ENCODE measurements at regions not wholly inside any gene's neighbourhood (a gene's known extent, or its start where the extent isn't known, plus 50 kb on each side); places are given as distances from the start of the nearest gene placed in this dataset.

DNA sequence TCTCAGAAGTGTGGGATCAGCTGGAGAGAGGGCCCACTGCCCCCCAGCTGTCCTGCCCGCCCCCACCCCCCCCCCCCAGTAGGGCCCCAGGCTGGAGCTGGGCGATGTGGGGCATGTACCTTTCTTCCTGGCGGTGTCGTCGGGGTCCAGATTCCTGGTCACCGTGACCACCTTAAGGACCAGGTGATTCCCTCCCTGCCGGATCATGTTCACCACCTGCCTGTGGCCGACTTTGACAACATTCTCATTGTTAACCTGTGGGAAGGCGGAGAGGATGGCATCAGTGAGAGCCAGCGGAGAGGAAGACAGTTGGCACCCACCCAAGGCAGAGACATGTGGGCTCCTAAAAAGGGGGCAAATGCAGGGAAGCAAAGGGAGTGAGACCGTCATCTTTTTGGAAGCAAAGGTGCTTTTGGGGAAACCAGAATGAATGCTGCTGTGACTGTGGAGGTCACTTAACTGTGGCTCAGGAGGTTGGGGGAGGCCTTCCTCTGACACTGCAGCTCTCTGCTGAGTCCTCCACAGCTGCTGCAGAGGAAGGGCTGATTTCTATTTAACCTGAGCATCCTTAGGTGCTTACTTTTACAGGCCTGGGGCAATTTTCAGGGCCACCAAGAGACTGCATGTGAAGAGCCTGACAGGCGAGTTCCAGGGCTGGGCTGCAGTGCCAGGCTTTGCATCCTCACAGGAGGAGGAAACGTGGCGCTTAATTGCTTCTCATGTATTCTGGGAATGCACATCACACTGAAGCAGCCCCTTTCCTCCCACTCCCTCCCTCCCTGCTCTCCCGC lies 104.5 kb downstream of the CTTN start:
- H3K9me3 ChIP-seq, result no peaks in the 10 kb centered on the region
- no peaks in the 10 kb centered on the region for H3K4me1 ChIP-seq
- TF ChIP-seq, protein P1, sequence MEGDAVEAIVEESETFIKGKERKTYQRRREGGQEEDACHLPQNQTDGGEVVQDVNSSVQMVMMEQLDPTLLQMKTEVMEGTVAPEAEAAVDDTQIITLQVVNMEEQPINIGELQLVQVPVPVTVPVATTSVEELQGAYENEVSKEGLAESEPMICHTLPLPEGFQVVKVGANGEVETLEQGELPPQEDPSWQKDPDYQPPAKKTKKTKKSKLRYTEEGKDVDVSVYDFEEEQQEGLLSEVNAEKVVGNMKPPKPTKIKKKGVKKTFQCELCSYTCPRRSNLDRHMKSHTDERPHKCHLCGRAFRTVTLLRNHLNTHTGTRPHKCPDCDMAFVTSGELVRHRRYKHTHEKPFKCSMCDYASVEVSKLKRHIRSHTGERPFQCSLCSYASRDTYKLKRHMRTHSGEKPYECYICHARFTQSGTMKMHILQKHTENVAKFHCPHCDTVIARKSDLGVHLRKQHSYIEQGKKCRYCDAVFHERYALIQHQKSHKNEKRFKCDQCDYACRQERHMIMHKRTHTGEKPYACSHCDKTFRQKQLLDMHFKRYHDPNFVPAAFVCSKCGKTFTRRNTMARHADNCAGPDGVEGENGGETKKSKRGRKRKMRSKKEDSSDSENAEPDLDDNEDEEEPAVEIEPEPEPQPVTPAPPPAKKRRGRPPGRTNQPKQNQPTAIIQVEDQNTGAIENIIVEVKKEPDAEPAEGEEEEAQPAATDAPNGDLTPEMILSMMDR (IDR thresholded peaks at IDR 0.05), result no peak
- no peak for DNase-seq
- H3K27ac ChIP-seq, result no peak overlapping the region
- H3K36me3 ChIP-seq, result no peaks in the 10 kb centered on the region
- no peak overlapping the region for H3K4me3 ChIP-seq
- intact Hi-C loops (cut with DNase I; ENCODE audit: low total_unique reads), result no loop called here
- peaks cover 0 to 9% of the 10 kb centered on the region in 2 donors for H3K27me3 ChIP-seq

DNA sequence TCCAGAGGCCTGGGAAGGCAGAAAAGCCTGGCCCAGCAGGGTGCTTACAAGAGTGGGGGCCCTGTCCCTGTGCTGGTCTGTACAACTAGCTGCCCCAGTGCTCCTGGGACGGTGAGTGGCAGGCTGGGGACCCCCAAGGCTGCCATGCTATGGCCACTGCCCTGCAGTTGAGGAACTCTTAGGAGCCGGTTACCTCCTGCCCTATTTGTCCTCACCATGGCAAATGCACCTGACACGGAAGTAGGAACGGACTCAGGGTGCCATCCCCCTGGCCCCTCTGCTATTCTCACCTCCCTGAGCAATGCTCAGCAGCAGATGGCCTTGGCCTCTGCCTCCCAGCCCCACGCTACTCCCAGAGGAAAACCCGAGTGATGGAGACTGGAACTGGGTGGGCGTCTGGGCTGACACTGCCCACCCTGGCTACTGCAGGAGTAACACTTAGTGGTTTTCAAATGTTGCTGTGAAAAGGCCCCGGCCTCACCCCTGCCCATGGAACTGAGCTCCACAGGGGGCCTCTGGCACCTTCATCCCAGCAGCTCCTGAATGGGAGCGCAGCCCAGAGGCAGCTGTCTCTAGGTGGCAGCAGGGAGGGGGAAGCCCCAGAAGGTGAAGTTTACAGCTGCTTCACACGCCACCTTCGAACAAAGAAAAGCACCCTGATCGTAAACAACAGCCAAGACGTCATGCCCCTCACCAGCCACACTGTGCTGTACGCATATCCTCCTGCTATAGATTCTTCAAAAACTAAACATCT lies 105.3 kb downstream of the CTTN start:
- Histone ChIP-seq H3K36me3 (no peaks in the 10 kb centered on the region), H3K9me3 (no peaks in the 10 kb centered on the region), H3K27me3 (peaks cover 0 to 16% of the 10 kb centered on the region in 2 donors), H3K4me3 (no peak overlapping the region), H3K4me1 (no peaks in the 10 kb centered on the region), H3K27ac (no peak overlapping the region)
- intact Hi-C loops (cut with DNase I; ENCODE audit: low total_unique reads), result no loop called here
- TF ChIP-seq, protein P1 (IDR thresholded peaks at IDR 0.05), result no peak
- DNase-seq, result no peak

DNA sequence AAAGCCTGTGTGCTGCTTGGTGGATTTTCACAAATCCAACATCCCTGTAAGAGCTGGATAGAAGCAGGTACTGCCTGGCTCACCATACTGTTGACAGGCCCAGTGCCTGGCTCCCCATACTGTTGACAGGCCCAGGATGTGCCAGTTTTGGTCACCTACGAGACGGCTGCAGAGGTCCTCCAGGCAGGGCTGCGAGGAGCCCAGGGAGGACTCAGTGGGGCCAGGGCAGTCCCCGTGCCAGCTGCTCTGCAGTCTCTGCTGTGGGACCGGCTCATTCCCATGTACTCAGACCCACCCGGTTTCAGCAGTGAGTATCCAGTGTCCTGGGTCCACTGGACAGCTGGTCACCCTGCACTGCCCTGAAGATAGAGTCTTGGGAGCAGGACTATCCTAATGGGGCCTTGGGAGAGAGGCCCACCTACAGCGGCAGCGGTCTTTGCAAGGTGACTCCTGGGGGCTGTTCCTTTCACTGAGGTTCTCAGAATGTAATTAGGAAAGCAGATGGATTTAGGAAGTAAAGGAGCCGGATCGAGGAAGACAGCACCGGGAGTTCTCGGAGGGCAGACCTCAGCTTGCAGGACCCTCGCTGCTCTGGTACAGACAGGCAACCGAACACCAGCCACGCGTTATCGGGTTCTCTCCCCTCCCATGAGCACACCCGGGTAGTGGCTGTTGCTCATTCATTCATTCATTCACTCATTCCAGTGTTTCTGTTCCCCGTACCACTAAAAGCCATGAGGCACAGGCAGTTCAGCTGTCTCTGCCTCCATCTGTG lies 106.1 kb downstream of the CTTN start:
- intact Hi-C loops (cut with DNase I; ENCODE audit: low total_unique reads), result no loop called here
- Histone ChIP-seq H3K27ac (no peak overlapping the region), H3K27me3 (peaks cover 0 to 23% of the 10 kb centered on the region in 2 donors), H3K9me3 (no peaks in the 10 kb centered on the region), H3K4me1 (no peaks in the 10 kb centered on the region), H3K4me3 (no peak overlapping the region), H3K36me3 (no peaks in the 10 kb centered on the region)
- no peak for DNase-seq
- TF ChIP-seq, protein P1 (IDR thresholded peaks at IDR 0.05), result no peak

DNA sequence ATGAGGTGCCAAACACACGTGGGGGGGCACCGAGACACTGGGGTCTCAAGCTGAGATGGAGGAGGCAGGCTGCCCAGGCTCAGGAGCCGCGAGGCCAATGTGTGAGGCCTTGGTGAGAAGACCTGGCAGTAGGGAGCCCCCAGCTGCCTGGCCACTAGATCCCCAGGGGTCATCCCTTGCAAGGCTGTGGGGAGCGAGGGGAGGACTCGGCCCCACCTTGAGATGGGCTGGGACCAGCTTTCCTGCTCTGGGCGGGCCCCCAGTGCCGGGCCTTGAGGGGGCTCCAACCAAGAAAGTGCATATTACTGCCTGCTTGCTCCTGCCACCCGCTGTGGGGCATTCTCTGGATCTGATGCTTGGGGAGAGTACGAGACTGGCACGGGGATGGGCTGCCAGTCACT lies 107.0 kb downstream of the CTTN start:
- intact Hi-C loops (cut with DNase I; ENCODE audit: low total_unique reads), result no loop called here
- Histone ChIP-seq H3K9me3 (no peaks in the 10 kb centered on the region), H3K27me3 (peaks cover 0 to 24% of the 10 kb centered on the region in 2 donors), H3K36me3 (no peaks in the 10 kb centered on the region), H3K27ac (no peak overlapping the region), H3K4me3 (no peak overlapping the region), H3K4me1 (no peaks in the 10 kb centered on the region)
- TF ChIP-seq, protein P1 (IDR thresholded peaks at IDR 0.05), result no peak
- DNase-seq, result no peak

DNA sequence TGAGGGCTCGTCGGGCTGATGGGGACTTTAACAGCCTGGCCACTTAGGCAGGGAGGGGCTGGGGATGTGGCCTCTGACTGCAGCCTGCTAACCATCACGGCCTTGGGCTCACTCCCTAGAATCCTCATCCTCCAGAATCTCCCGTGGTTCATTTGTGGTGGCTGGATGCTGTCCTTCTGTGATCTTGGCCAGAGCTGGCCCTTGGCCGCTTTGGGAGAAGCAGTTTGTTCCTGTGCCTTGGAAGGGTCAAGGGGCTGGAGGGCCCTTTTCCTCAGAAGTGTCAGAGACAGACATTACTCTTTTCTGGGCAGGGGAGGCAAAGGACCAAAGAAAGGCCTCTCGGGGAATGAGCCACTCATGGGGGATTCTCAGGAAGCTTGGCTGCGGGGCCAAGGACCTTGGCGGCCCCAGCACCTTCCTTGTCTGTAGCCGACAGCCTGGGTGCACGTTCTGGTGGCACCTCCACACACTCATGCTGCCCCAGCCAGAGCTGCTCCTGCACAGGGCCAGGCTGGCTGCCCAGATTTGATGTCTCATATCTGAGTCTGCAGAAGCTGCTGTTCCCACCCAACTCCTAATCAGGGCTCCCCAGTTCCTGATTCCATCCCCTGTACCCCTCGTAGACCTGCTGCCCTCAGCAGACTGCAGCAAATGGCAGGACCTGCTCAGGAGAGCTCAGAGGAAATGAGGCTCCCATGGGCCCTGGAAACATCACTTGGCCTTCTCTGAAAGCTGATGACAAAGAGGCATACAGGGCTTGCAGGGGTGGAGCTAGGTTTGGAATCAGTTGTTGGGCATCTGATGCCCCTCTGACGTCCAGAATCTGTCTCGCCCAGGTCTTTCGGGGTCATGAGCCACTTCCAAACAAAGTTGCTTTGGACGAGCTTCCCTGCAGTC lies 107.7 kb downstream of the CTTN start:
- no peaks in the 10 kb centered on the region for H3K4me1 ChIP-seq
- H3K4me3 ChIP-seq, result no peak overlapping the region
- no peaks in the 10 kb centered on the region for H3K36me3 ChIP-seq
- no peak overlapping the region for H3K27ac ChIP-seq
- TF ChIP-seq, protein P1 (IDR thresholded peaks at IDR 0.05), result no peak
- no peak for DNase-seq
- intact Hi-C loops (cut with DNase I; ENCODE audit: low total_unique reads), result no loop called here
- H3K27me3 ChIP-seq, result peaks cover 0 to 24% of the 10 kb centered on the region in 2 donors
- H3K9me3 ChIP-seq, result no peaks in the 10 kb centered on the region
